NCI-H345 treated with DMSO at 0.1 percent for 48 hours (cell line): ENCODE measurements at regions not wholly inside any gene's neighbourhood (a gene's known extent, or its start where the extent isn't known, plus 50 kb on each side); places are given as distances from the start of the nearest gene placed in this dataset.

Source experiments
- DNase-seq: peaks from one replicate; lab custom pipeline; 2025; ENCODE audit not compliant: unreplicated experiment; lab: John Stamatoyannopoulos, UW

DNA sequence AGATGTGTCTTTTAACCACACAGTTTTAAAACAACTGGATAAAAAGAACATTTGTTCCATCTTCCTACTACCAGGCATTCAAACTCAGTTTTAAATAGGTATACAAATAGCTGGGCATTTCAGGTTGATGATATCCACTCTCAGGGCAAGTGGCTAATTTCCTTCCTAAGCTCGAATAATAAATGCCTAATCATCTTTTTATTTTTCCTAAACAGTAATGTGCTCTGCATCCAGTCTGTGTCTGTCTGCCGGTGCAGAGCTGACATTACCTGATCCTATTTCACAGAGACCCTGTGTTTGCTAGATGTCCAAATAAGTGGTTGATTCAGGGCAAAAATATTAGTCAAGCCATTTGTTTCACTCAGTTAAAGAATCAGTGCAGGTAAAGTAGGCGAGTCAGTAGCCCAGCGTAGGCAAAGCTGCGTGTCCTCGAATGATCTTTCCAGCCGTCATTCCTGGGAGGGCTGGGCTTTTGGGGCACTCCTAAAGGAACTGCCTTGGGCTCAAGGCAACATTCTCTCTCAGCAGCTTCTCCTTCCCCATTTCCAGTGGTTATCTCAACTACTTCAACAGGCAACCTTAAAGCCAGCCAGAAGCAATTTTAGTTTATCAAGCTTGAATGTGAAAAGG is 74.2 kb upstream of the BMP2 start:
- DNase-seq: no peak

- DNase-seq: no peak
Measured at GRCh38 chr20:6692566-6693173, 74.8 kb upstream of the BMP2 start.

GRCh38 chr20:6691516-6691915 is 76.0 kb upstream of the BMP2 start:
- no peak for DNase-seq

DNA sequence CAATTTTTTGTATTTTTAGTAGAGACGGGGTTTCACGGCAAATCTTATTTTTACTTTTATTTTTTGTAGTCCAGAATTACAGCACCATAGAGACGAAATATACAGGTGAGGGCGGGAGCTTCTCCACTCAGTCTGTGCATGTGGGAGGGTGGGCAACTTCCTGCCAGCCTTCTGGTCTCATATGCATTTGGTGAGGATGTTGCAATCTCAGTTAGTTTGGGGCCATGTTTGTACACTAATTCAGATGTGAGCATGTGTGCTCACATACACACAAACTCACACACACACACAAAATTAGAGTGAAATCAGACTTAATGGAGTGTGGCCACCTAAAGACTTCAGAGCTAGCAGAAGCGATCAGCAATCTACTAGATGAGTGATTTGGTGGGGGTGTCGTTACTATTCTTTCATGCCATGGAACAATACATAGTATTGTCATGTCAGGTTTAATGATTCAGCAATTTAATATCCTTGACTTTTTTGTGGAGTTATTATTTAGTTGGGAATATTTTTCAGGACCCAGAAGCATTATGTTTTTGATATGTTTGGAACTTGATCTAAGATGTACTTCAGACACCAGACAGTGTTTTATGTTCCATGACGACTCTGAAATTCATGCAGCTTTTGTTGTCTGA is 78.0 kb upstream of the BMP2 start:
- no peak for DNase-seq

DNA sequence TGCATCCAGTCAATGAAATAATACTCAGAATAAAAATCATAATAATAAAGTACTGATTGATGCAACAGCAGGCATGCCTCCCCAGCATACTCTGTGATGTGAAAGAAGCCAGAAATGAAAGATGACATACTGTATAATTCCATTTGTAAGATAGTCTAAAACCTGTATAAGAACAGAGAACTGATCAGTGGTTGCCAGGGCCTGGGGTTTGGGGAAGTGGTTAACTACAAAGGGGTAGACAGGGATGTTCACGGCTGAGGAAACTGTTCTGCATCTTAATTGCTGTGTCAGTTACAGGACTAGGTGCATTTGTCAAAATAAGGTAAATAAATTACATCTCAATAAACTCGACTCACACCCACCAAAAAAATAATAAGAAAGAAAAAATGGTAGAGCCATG is 81.3 kb upstream of the BMP2 start:
- DNase-seq: no peak

- no peak for DNase-seq
Measured at GRCh38 chr20:6685626-6686025, 81.9 kb upstream of the BMP2 start.

GRCh38 chr20:6685181-6685582 is 82.3 kb upstream of the BMP2 start:
- no peak for DNase-seq

- DNase-seq: no peak
Measured at GRCh38 chr20:6683021-6683977, 84.2 kb upstream of the BMP2 start.

DNA sequence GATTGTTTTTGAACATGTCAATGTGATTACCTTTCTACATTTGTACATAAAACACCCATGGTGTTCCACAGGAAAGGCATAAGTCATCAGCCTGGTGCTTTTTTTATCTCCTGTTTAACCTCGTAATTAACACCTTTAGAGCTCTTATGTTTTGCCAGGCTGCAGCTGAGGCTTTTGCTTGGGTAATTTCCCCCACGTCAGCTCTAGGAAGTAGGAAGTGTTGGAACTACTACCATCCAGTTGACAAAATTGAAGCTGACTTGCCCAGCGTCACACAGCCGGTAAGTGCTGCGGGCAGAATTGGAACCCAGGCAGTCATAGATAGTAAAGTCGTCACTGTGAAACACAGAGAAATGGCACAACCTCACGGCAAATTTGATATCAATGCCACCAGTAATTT is 86.6 kb upstream of the BMP2 start:
- DNase-seq: no peak

DNA sequence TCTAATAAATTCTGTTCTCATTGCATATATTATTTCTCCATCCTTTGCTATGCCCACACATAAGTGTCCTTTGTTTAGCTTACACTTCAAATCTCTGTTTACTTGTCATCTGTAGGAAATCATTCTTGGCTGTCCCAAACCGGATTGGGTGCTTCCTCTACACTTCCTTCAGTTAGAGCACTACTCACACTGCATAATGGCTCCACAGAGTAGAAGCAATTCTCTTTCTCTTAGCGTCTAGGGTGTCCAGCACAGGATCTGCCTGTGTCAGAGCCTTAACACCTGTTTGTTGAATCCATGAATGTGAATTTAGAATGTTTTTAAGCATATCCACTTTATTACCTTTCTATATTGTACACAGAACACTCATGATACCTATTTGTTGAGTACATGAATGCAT is 87.0 kb upstream of the BMP2 start:
- no peak for DNase-seq

- no peak for DNase-seq
Measured at GRCh38 chr20:6679086-6679485, 88.4 kb upstream of the BMP2 start.

DNA sequence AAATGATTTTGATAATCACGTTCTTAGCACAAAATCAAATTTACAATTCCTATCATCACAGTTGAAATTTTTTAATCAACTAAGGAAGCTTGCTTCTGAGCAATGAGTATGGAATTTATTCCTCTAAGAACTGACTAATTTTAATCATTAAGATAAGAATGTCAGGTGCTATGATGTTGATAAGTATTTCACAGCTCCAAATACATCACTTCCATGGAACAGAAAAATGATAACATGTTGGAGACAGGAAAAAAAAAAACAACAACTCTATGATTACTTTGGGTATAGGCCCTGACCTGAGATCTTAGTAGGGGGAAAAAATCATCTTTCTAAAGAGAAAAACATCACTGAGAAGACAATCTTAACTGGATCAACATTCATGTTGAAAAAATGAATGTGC is 89.4 kb upstream of the BMP2 start:
- no peak for DNase-seq

DNA sequence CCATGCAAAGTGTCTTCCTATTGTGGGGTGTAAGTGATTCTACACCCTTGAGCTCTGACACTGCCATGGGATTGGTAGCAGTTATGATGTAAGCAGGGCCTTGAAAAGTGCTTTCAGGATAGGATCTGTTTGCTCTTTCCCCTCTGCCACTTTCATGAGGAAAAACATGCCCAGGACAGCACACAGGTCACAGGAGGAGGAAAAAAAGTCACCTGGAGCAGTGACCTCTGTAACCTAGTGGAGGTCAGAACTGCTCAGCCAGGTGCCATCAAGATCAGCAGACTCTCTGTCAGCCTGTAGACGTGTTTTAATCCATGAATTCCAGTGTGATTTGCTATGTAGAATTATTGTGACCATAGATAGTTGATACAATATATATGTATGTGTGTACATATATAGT is 92.7 kb upstream of the BMP2 start:
- DNase-seq: no peak

DNA sequence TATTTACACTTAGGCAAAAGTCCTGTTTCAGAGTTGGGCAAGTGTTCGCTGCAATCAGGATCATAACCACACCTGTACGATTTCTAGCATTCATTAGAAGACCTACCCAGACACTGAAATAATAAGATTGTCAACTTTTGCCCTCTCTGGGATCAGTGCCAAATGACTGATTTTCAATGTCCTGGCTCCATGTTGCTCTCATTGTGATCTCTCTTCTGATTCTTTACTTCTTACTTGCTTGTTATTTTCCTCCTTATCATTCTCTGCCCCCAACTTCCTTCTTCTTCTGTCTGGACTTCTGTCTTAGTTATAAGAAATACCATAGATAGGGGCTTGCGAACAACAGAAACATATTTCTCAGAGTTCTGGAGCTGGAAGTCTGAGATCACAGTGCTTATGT is 94.4 kb upstream of the BMP2 start:
- no peak for DNase-seq

DNA sequence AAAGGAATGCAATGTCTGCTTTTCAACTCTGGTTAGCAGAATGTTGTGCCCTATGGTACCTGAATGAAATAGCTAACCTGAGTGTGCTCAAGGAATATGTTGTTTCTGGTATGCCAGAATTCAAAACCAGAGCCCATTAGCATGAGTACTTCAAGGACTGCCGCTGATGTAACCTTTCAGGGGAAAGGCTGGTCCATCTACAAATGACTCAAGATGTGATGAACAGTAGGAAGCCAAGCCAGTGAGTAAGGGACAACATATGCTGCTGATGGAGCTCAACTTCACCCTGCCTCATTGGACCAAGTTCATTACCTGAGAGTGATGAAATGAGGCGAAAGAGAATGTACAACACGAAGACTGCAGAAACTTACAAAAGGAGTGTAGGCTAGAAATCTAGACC is 95.7 kb upstream of the BMP2 start:
- DNase-seq: no peak

DNA sequence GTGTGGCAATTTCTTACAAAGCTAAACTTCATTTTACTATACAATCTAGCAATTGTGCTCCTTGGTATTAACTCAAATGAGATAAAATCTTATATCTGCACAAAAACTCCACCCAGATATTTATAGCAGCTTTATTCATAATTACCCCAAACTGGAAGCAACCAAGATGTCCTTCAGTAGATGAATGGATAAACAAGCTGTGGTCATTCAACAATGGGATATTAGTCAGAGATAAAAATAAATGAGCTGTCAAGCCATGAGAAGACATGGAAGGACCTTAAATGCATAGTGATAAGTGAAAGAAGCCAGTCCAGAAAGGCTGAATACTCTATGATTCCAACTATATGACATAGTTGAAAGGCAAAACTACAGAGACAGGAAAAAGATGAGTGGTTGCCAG is 98.9 kb upstream of the BMP2 start:
- DNase-seq: no peak

GRCh38 chr20:6665621-6666355 is 101.7 kb upstream of the BMP2 start:
- peak; percentile 9 for DNase-seq

- DNase-seq: no peak
Measured at GRCh38 chr20:6665161-6665560, 102.3 kb upstream of the BMP2 start.

GRCh38 chr20:6664574-6664973 is 102.9 kb upstream of the BMP2 start:
- DNase-seq: no peak

DNA sequence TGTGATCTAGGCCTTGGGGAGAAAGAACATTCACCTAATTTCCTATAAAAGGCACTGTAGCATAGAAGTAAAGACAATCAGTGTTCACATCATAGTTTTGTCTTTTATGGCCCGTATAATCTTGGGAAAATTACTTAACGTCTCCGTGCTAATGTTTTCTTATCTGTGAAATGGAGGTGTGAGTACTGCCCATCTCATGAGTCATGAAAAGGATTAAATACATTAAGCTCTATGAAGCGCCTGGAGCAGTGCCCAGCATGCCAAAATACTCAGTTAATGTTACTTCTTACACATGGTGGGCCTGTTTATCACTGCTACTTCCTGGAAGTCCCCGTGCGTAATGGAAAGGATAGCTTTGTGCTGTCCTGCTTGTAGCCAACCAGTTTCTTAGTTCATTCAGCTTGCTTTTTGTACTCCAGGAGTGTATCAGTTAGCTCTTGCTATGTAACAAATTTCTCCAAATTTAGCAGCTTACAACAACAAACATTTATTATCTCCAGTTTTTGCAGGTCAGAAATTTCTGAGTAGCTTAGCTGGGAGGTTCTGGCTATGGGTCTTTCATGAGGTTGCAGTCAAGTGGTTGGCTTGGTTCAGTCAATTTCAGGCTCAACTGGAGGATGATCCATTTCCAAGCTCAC is 103.6 kb upstream of the BMP2 start:
- DNase-seq: no peak

- DNase-seq: no peak
Measured at GRCh38 chr20:6663104-6663503, 104.4 kb upstream of the BMP2 start.
